PC-3 (cell line): ENCODE measurements at regions not wholly inside any gene's neighbourhood (a gene's known extent, or its start where the extent isn't known, plus 50 kb on each side); places are given as distances from the start of the nearest gene placed in this dataset.

Experiments
- ATAC-seq: fragments of 200-7000 bp; cut with Tn5 transposase; 2 replicates; pipeline ENCODE4 v1.9.1; 2020; ENCODE audit warnings: mild to moderate bottlenecking, moderate library complexity
- BruUV-seq: library from RNA; stranded (reverse); fragments of 400-500 nt; replicated peaks from 2 replicates; lab custom pipeline; 2021; lab: Mats Ljungman, UMichigan
- CTCF ChIA-PET: fragments of 300-600 bp; sonication (Branson Sonifier 250); formaldehyde crosslinking; loops from one replicate; lab custom pipeline; 2022; ENCODE audit warnings: antibody characterized with exemption; lab: Charles Lee
- POLR2A ChIA-PET: fragments of 300-600 bp; sonication (Branson Sonifier 250); formaldehyde crosslinking; loops from one replicate; lab custom pipeline; 2022; ENCODE audit warnings: antibody characterized with exemption; ENCODE audit not compliant: unreplicated experiment; lab: Charles Lee
- DNase-seq: peaks from one replicate; pipeline ENCODE4 v3.0.0-alpha.2; 2015
- H2AFZ ChIP-seq: fragments of 300-600 bp; sonication (generic); 2 replicates; pipeline ENCODE4 v1.6.0; 2016; ENCODE audit warnings: antibody characterized with exemption, low read length
- H3F3A ChIP-seq: fragments of 300-600 bp; sonication (generic); one replicate; pipeline ENCODE4 v1.6.0; 2017; ENCODE audit warnings: antibody characterized with exemption, low read length, control low read depth, mild to moderate bottlenecking; ENCODE audit not compliant: unreplicated experiment
- H3K27ac ChIP-seq: fragments of 300-600 bp; sonication (generic); 2 replicates; pipeline ENCODE4 v1.5.1; 2016; ENCODE audit warnings: mild to moderate bottlenecking, low read length
- H3K27me3 ChIP-seq: fragments of 300-600 bp; sonication (generic); 2 replicates; pipeline ENCODE4 v1.6.1; 2016; ENCODE audit warnings: low read length, mixed read lengths
- H3K36me3 ChIP-seq: fragments of 300-600 bp; sonication (generic); 2 replicates; pipeline ENCODE4 v1.6.1; 2016; ENCODE audit warnings: low read depth, mixed run types, low read length, mixed read lengths
- H3K4me1 ChIP-seq: fragments of 300-600 bp; sonication (generic); 2 replicates; pipeline ENCODE4 v1.5.1; 2016; ENCODE audit warnings: low read length; ENCODE audit not compliant: insufficient read depth
- H3K4me2 ChIP-seq: fragments of 300-600 bp; sonication (generic); 2 replicates; pipeline ENCODE4 v1.6.0; 2016; ENCODE audit warnings: low read length
- H3K4me3 ChIP-seq: fragments of 300-600 bp; sonication (generic); 2 replicates; pipeline ENCODE4 v1.5.1; 2016; ENCODE audit warnings: mild to moderate bottlenecking, low read length, mixed read lengths
- H3K79me2 ChIP-seq: fragments of 300-600 bp; sonication (generic); 2 replicates; pipeline ENCODE4 v1.6.1; 2017; ENCODE audit warnings: low read length, mixed read lengths
- H3K9ac ChIP-seq: fragments of 300-600 bp; sonication (generic); 2 replicates; pipeline ENCODE4 v1.6.0; 2016; ENCODE audit warnings: mild to moderate bottlenecking, low read length
- H3K9me2 ChIP-seq: fragments of 300-600 bp; sonication (generic); replicated peaks from 2 replicates; pipeline ENCODE4 v1.6.1; 2016; ENCODE audit warnings: mixed run types, low read length, mixed read lengths
- H3K9me3 ChIP-seq: fragments of 300-600 bp; sonication (generic); 2 replicates; pipeline ENCODE4 v1.6.1; 2016; ENCODE audit warnings: low read length, mixed read lengths
- H4K20me1 ChIP-seq: fragments of 300-600 bp; sonication (generic); 2 replicates; pipeline ENCODE4 v1.6.1; 2016; ENCODE audit warnings: low read length, mixed read lengths
- EZH2 ChIP-seq: fragments of 300-600 bp; sonication (generic); IDR thresholded peaks from one replicate; pipeline ENCODE4 v1.6.1; 2017; ENCODE audit warnings: antibody characterized with exemption, mild to moderate bottlenecking, low read length; ENCODE audit not compliant: unreplicated experiment
- EZH2phosphoT487 ChIP-seq: fragments of 300-600 bp; sonication (generic); IDR thresholded peaks from 2 replicates; pipeline ENCODE4 v1.6.1; 2018; ENCODE audit warnings: mild to moderate bottlenecking, antibody characterized with exemption, low read length, borderline replicate concordance
- intact Hi-C: fragments of 100-400 bp; cut with micrococcal nuclease; formaldehyde crosslinking; loops from 2 replicates; pipeline ENCODE4 v1.9.0; 2023
- TF ChIP-seq, protein P1 (sequence below): fragments of 300-600 bp; sonication (generic); conservative IDR thresholded peaks from 2 replicates; pipeline ENCODE4 v1.5.1; 2017; ENCODE audit warnings: antibody characterized with exemption, low read depth, mild to moderate bottlenecking, low read length

DNA sequence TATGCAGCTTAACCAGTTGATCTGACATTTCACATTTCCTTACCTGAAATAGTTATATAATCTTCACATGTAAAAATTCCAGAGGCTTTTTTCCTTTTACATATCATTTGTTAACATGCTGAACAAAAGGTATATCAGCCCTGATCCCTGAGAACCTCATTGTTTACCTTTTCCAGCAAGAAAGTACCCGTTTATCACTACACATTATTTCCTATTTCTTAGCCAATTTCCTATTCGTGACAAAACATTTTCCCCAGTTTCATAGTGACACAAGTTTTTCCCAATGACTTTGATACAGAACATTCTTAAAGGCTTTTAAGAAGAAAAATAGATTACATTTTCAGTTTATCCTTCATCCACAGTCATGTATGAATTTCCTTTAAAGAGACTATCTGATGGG lies 86.6 kb upstream of the DKK2 start:
- no peaks in the 10 kb centered on the region for H3K36me3 ChIP-seq
- no TSS peak for BruUV-seq

DNA sequence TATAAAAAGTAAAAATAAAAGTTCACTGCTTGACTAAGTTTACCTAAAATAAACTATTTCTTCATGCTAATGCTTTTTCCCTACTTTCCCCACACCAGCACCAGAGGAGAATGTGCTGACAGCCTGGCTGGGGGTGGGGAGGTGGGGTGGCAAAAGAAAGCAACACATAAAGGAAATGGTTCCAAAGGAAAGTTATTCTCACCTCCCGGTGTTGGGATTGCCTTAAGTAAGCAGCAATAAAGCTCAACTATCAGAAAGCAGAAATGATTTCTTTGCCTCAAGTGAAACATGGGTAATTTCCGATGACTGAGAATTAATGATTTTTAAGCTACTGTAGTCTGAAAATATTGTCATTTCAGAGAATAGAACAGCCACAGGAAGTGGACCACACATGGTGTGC lies 84.5 kb upstream of the DKK2 start:
- H4K20me1 ChIP-seq = no peaks in the 10 kb centered on the region
- no peaks in the 10 kb centered on the region for H3K4me1 ChIP-seq
- H2AFZ ChIP-seq = no peak overlapping the region
- DNase-seq (no peak), ATAC-seq (no peak)
- no peaks in the 10 kb centered on the region for H3K9me3 ChIP-seq
- H3K79me2 ChIP-seq = no peaks in the 10 kb centered on the region
- no peaks in the 10 kb centered on the region for H3K36me3 ChIP-seq
- TF ChIP-seq EZH2phosphoT487 (no peak), EZH2 (no peak)
- TF ChIP-seq, protein P1, sequence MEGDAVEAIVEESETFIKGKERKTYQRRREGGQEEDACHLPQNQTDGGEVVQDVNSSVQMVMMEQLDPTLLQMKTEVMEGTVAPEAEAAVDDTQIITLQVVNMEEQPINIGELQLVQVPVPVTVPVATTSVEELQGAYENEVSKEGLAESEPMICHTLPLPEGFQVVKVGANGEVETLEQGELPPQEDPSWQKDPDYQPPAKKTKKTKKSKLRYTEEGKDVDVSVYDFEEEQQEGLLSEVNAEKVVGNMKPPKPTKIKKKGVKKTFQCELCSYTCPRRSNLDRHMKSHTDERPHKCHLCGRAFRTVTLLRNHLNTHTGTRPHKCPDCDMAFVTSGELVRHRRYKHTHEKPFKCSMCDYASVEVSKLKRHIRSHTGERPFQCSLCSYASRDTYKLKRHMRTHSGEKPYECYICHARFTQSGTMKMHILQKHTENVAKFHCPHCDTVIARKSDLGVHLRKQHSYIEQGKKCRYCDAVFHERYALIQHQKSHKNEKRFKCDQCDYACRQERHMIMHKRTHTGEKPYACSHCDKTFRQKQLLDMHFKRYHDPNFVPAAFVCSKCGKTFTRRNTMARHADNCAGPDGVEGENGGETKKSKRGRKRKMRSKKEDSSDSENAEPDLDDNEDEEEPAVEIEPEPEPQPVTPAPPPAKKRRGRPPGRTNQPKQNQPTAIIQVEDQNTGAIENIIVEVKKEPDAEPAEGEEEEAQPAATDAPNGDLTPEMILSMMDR = no peak
- intact Hi-C loops = no loop called here
- H3K4me2 ChIP-seq = no peak overlapping the region
- ChIA-PET POLR2A (no interaction called here), CTCF (no interaction called here)
- no peaks in the 10 kb centered on the region for H3K9me2 ChIP-seq
- H3K27me3 ChIP-seq = peaks cover 17% of the 10 kb centered on the region; the same call in 1 of the 2 replicates
- H3K9ac ChIP-seq = no peak overlapping the region
- BruUV-seq = no TSS peak
- no peaks in the 10 kb centered on the region for H3F3A ChIP-seq
- H3K4me3 ChIP-seq = no peak overlapping the region
- no peak overlapping the region for H3K27ac ChIP-seq

More for the DNA sequence above, 86.6 kb upstream of the DKK2 start:
- Histone ChIP-seq H3K9me2 (no peaks in the 10 kb centered on the region), H3K79me2 (no peaks in the 10 kb centered on the region), H3K27ac (no peak overlapping the region), H3K27me3 (peaks cover 28% of the 10 kb centered on the region; the same call in 1 of the 2 replicates), H3K4me3 (no peak overlapping the region), H3F3A (no peaks in the 10 kb centered on the region), H3K9me3 (no peaks in the 10 kb centered on the region), H3K4me1 (no peaks in the 10 kb centered on the region), H3K4me2 (no peak overlapping the region), H2AFZ (no peak overlapping the region), H4K20me1 (no peaks in the 10 kb centered on the region), H3K9ac (no peak overlapping the region)
- TF ChIP-seq EZH2 = no peak
- TF ChIP-seq, protein P1 = no peak
- no peak for TF ChIP-seq EZH2phosphoT487
- intact Hi-C loops = no loop called here
- DNase-seq (no peak), ATAC-seq (no peak)
- ChIA-PET CTCF (no interaction called here), POLR2A (no interaction called here)

DNA sequence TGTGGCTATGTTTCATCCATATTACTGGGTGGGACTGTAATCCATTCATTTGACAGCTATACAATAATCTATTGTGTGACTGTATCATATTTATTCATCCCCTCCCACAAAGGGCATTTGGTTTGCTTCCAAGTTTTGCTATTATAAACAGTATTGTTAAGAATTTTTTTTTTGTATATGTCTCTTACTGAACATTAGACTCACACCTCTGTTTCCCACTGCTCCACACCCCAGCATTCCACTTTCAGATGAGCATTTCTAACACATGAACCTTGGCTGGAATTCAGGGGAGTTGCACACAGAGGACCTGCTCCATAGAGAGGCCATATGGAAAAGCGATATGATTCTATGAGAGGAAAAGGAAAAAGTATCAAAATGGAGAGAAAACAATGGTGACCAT lies 81.6 kb upstream of the DKK2 start:
- ChIA-PET POLR2A (no interaction called here), CTCF (no interaction called here)
- H3K36me3 ChIP-seq = no peaks in the 10 kb centered on the region
- BruUV-seq = no TSS peak
- TF ChIP-seq EZH2 = no peak
- TF ChIP-seq, protein P1 = no peak
- no peak for TF ChIP-seq EZH2phosphoT487
- no peak overlapping the region for H2AFZ ChIP-seq
- H3K9me3 ChIP-seq = no peaks in the 10 kb centered on the region
- H3K79me2 ChIP-seq = no peaks in the 10 kb centered on the region
- H3K9me2 ChIP-seq = no peaks in the 10 kb centered on the region
- H3K27me3 ChIP-seq = peaks cover 2% of the 10 kb centered on the region; the same call in 1 of the 2 replicates
- H4K20me1 ChIP-seq = no peaks in the 10 kb centered on the region
- H3K4me2 ChIP-seq = no peak overlapping the region
- DNase-seq (no peak), ATAC-seq (no peak)
- no peaks in the 10 kb centered on the region for H3F3A ChIP-seq
- intact Hi-C loops = no loop called here
- H3K9ac ChIP-seq = no peak overlapping the region
- H3K4me3 ChIP-seq = no peak overlapping the region
- no peaks in the 10 kb centered on the region for H3K4me1 ChIP-seq
- no peak overlapping the region for H3K27ac ChIP-seq
